Endothelial cell of umbilical vein (primary cell): ENCODE measurements at regions not wholly inside any gene's neighbourhood (a gene's known extent, or its start where the extent isn't known, plus 50 kb on each side); places are given as distances from the start of the nearest gene placed in this dataset.

Experiments
- BruUV-seq: library from RNA; stranded (reverse); fragments of 400-500 nt; replicated peaks from 2 replicates; lab custom pipeline; 2021; lab: Mats Ljungman, UMichigan
- CTCF ChIA-PET: fragments of 300-600, 350-600 bp; sonication (Branson Sonifier 250); formaldehyde crosslinking; loops from one replicate; lab custom pipeline; 2021; ENCODE audit warnings: antibody characterized with exemption, inconsistent platforms; lab: Charles Lee
- POLR2A ChIA-PET: fragments of 300-600, 350-600 bp; sonication (Branson Sonifier 250); formaldehyde crosslinking; loops from one replicate; lab custom pipeline; 2021; ENCODE audit warnings: antibody characterized with exemption, inconsistent platforms; lab: Charles Lee
- DNase-seq: peaks from one replicate; pipeline ENCODE4 v3.0.0-alpha.2; 2011; ENCODE audit warnings: low read depth, low spot score
- FAIRE-seq: peaks from 2 replicates; lab custom pipeline; 2011; peaks lifted over from hg19 to GRCh38; lab: Jason Lieb, UNC
- H2AFZ ChIP-seq: 2 replicates; pipeline ENCODE4 v1.6.0; 2012; ENCODE audit warnings: low read depth, low read length, control low read depth, inconsistent platforms
- H3K27ac ChIP-seq: 2 replicates; pipeline ENCODE4 v1.5.1; 2011; ENCODE audit warnings: low read depth, mild to moderate bottlenecking, control low read depth, low read length, moderate library complexity; ENCODE audit not compliant: insufficient read depth
- H3K27me3 ChIP-seq, 2 experiments: 2 replicates each; pipeline versions ENCODE4 v1.6.0 to v1.6.1; 2011; ENCODE audit warnings: low read length in 2 of 2, mixed read lengths in 1 of 2; ENCODE audit not compliant: control insufficient read depth in 2 of 2, insufficient read depth in 2 of 2
- H3K36me3 ChIP-seq, 2 experiments: 2 replicates in 1 of 2; 3 replicates in 1 of 2; pipeline ENCODE4 v1.5.1; 2011; ENCODE audit warnings: low read length in 2 of 2, mild to moderate bottlenecking in 1 of 2, moderate library complexity in 1 of 2; ENCODE audit not compliant: control insufficient read depth in 2 of 2, insufficient read depth in 2 of 2; ENCODE audit errors: extremely low read depth in 1 of 2
- H3K4me1 ChIP-seq: 3 replicates; pipeline ENCODE4 v1.5.1; 2011; ENCODE audit warnings: mild to moderate bottlenecking, low read length; ENCODE audit not compliant: control insufficient read depth, insufficient read depth; ENCODE audit errors: extremely low read depth
- H3K4me2 ChIP-seq: 2 replicates; pipeline ENCODE4 v1.6.1; 2011; ENCODE audit warnings: low read length, control low read depth, mixed read lengths; ENCODE audit not compliant: insufficient read depth
- H3K4me3 ChIP-seq, 3 experiments: fragments of 200-600 bp in 1 of 3; sonication (generic), shearing (Covaris generic) in 1 of 3; replicated peaks in 1 of 3; 2 replicates each; pipeline ENCODE4 v1.5.1; 2011 to 2016; ENCODE audit warnings: control low read depth in 3 of 3, low read length in 3 of 3, mild to moderate bottlenecking in 2 of 3, inconsistent platforms in 1 of 3, low read depth in 1 of 3, moderate library complexity in 1 of 3; ENCODE audit not compliant: insufficient read depth in 1 of 3
- H3K79me2 ChIP-seq: 2 replicates; pipeline ENCODE4 v1.6.0; 2012; ENCODE audit warnings: low read length, inconsistent platforms; ENCODE audit not compliant: control insufficient read depth, insufficient read depth
- H3K9ac ChIP-seq: replicated peaks from 2 replicates; pipeline ENCODE3; 2011; ENCODE audit warnings: low read length, control low read depth; ENCODE audit not compliant: insufficient read depth; ENCODE audit errors: extremely low read depth
- H3K9me1 ChIP-seq: replicated peaks from 3 replicates; pipeline ENCODE4 v1.6.0; 2011; ENCODE audit warnings: mild to moderate bottlenecking, low read length; ENCODE audit not compliant: control insufficient read depth, insufficient read depth; ENCODE audit errors: extremely low read depth
- H3K9me3 ChIP-seq: replicated peaks from 2 replicates; pipeline ENCODE4 v1.5.1; 2012; ENCODE audit warnings: low read length, inconsistent platforms; ENCODE audit not compliant: control insufficient read depth, insufficient read depth
- H4K20me1 ChIP-seq: replicated peaks from 2 replicates; pipeline ENCODE3; 2011; ENCODE audit warnings: mild to moderate bottlenecking, low read length; ENCODE audit not compliant: control insufficient read depth, insufficient read depth; ENCODE audit errors: extremely low read depth
- EZH2 ChIP-seq: IDR thresholded peaks from 2 replicates; pipeline ENCODE4 v1.6.1; 2012; ENCODE audit warnings: borderline replicate concordance, low read depth, mild to moderate bottlenecking, moderate library complexity, low read length, inconsistent platforms; ENCODE audit not compliant: severe bottlenecking
- FOS ChIP-seq: IDR thresholded peaks from 2 replicates; pipeline ENCODE4 v1.6.1; 2011; ENCODE audit warnings: mild to moderate bottlenecking, low read length, moderate library complexity, borderline replicate concordance; ENCODE audit not compliant: insufficient read depth
- GATA2 ChIP-seq: IDR thresholded peaks from 2 replicates; pipeline ENCODE4 v1.7.0; 2011; ENCODE audit warnings: low read depth, mild to moderate bottlenecking, moderate library complexity, mixed read lengths, low read length; ENCODE audit not compliant: insufficient read length, insufficient read depth
- JUN ChIP-seq: IDR thresholded peaks from 2 replicates; pipeline ENCODE4 v1.6.1; 2011; ENCODE audit warnings: borderline replicate concordance, low read depth; ENCODE audit not compliant: insufficient read length, insufficient read depth
- MYC ChIP-seq: IDR thresholded peaks from one replicate; pipeline ENCODE4 v1.6.1; 2011; ENCODE audit warnings: mild to moderate bottlenecking, low read depth, low read length
- POLR2A ChIP-seq: IDR thresholded peaks from 2 replicates; pipeline ENCODE4 v1.6.1; 2012; ENCODE audit warnings: low read depth, mild to moderate bottlenecking, control low read depth, low read length
- POLR2AphosphoS5 ChIP-seq: IDR thresholded peaks from 2 replicates; pipeline ENCODE4 v1.6.1; 2012; ENCODE audit warnings: low read depth, mild to moderate bottlenecking, control low read depth, low read length, moderate library complexity; ENCODE audit not compliant: insufficient read depth
- dilution Hi-C: fragments of 300-500 bp; cut with MboI; formaldehyde crosslinking; loops from one replicate; pipeline ENCODE4 v1.15.0; 2019; ENCODE audit warnings: low sequenced_read_pairs; ENCODE audit not compliant: extremely low pct_ligation_motif_present
- intact Hi-C: fragments of 100-400 bp; cut with micrococcal nuclease; formaldehyde crosslinking; loops from one replicate; pipeline ENCODE4 v1.10.0; 2022
- TF ChIP-seq, protein P1 (sequence below), 2 donors: IDR thresholded peaks; 1 replicate in 1 of 2; 2 replicates in 1 of 2; pipeline ENCODE4 v1.5.1; 2011; ENCODE audit warnings: low read length in 2 of 2, mild to moderate bottlenecking in 2 of 2, moderate library complexity in 2 of 2, control low read depth in 1 of 2, inconsistent platforms in 1 of 2, low read depth in 1 of 2; ENCODE audit not compliant: insufficient read depth in 1 of 2; ENCODE audit errors: extremely low read depth in 1 of 2
- TF ChIP-seq, protein P2 (sequence below): IDR thresholded peaks from 2 replicates; pipeline ENCODE4 v1.6.1; 2011; ENCODE audit not compliant: insufficient read depth, insufficient read length

- CTCF ChIA-PET = no interaction called here
- H3K9me1 ChIP-seq = no peaks in the 10 kb centered on the region
- H3K4me3 ChIP-seq = no peak overlapping the region
- no peak for FAIRE-seq
- intact Hi-C loops = no loop called here
- BruUV-seq = no TSS peak
- no peaks in the 10 kb centered on the region for H3K27me3 ChIP-seq
- H2AFZ ChIP-seq = no peak overlapping the region
- dilution Hi-C loops = no loop called here
- DNase-seq = no peak
- no peaks in the 10 kb centered on the region for H4K20me1 ChIP-seq
- no peaks in the 10 kb centered on the region for H3K4me1 ChIP-seq
- no peaks in the 10 kb centered on the region for H3K36me3 ChIP-seq
- POLR2A ChIA-PET = no interaction called here
- no peak overlapping the region for H3K4me2 ChIP-seq
- H3K9ac ChIP-seq = no peak overlapping the region
- no peaks in the 10 kb centered on the region for H3K9me3 ChIP-seq
- no peak for TF ChIP-seq POLR2A
- no peak for TF ChIP-seq JUN
- TF ChIP-seq POLR2AphosphoS5 = no peak
- TF ChIP-seq, protein P1, sequence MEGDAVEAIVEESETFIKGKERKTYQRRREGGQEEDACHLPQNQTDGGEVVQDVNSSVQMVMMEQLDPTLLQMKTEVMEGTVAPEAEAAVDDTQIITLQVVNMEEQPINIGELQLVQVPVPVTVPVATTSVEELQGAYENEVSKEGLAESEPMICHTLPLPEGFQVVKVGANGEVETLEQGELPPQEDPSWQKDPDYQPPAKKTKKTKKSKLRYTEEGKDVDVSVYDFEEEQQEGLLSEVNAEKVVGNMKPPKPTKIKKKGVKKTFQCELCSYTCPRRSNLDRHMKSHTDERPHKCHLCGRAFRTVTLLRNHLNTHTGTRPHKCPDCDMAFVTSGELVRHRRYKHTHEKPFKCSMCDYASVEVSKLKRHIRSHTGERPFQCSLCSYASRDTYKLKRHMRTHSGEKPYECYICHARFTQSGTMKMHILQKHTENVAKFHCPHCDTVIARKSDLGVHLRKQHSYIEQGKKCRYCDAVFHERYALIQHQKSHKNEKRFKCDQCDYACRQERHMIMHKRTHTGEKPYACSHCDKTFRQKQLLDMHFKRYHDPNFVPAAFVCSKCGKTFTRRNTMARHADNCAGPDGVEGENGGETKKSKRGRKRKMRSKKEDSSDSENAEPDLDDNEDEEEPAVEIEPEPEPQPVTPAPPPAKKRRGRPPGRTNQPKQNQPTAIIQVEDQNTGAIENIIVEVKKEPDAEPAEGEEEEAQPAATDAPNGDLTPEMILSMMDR (IDR thresholded peaks at IDR 0.05; ENCODE audit: extremely low read depth in 1 of 2, insufficient read depth in 1 of 2, low read depth in 1 of 2, low read length in 2 of 2) = no peak
- no peak for TF ChIP-seq EZH2
- no peak for TF ChIP-seq FOS
- TF ChIP-seq MYC = no peak
- TF ChIP-seq GATA2 = no peak
- TF ChIP-seq, protein P2, sequence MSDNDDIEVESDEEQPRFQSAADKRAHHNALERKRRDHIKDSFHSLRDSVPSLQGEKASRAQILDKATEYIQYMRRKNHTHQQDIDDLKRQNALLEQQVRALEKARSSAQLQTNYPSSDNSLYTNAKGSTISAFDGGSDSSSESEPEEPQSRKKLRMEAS = no peak
- no peak overlapping the region for H3K27ac ChIP-seq
- no peaks in the 10 kb centered on the region for H3K79me2 ChIP-seq
Measured at GRCh38 chr1:58006421-58007046, 540.0 kb downstream of the OMA1 start.
